Endothelial cell (in vitro differentiated cells): ENCODE measurements at regions not wholly inside any gene's neighbourhood (a gene's known extent, or its start where the extent isn't known, plus 50 kb on each side); places are given as distances from the start of the nearest gene placed in this dataset.

ENCODE experiments used
- DNase-seq: peaks from one replicate; pipeline ENCODE4 v3.0.0; 2021; ENCODE audit warnings: low spot score
- H3K27ac Mint-ChIP-seq: one replicate; pipeline ENCODE4 v1.8.0; 2021; ENCODE audit warnings: mixed read lengths, inconsistent platforms; ENCODE audit not compliant: unreplicated experiment
- H3K27me3 Mint-ChIP-seq: one replicate; pipeline ENCODE4 v1.8.0; 2021; ENCODE audit warnings: mild to moderate bottlenecking, moderate library complexity, mixed read lengths, inconsistent platforms; ENCODE audit not compliant: unreplicated experiment
- H3K36me3 Mint-ChIP-seq: one replicate; pipeline ENCODE4 v1.8.0; 2021; ENCODE audit warnings: mild to moderate bottlenecking, low read depth, mixed read lengths, inconsistent platforms; ENCODE audit not compliant: unreplicated experiment
- H3K4me1 Mint-ChIP-seq: one replicate; pipeline ENCODE4 v1.8.0; 2021; ENCODE audit warnings: mild to moderate bottlenecking, mixed read lengths, inconsistent platforms; ENCODE audit not compliant: unreplicated experiment
- H3K4me3 Mint-ChIP-seq: one replicate; pipeline ENCODE4 v1.8.0; 2021; ENCODE audit warnings: mild to moderate bottlenecking, mixed read lengths, inconsistent platforms; ENCODE audit not compliant: unreplicated experiment
- H3K9me3 Mint-ChIP-seq: one replicate; pipeline ENCODE4 v1.8.0; 2021; ENCODE audit warnings: mixed read lengths, inconsistent platforms; ENCODE audit not compliant: unreplicated experiment
- TF ChIP-seq, protein P1 (sequence below): fragments of 200-600 bp; sonication (generic); IDR thresholded peaks from one replicate; pipeline ENCODE4 v1.5.0; 2021; ENCODE audit warnings: antibody characterized with exemption; ENCODE audit not compliant: unreplicated experiment

DNA sequence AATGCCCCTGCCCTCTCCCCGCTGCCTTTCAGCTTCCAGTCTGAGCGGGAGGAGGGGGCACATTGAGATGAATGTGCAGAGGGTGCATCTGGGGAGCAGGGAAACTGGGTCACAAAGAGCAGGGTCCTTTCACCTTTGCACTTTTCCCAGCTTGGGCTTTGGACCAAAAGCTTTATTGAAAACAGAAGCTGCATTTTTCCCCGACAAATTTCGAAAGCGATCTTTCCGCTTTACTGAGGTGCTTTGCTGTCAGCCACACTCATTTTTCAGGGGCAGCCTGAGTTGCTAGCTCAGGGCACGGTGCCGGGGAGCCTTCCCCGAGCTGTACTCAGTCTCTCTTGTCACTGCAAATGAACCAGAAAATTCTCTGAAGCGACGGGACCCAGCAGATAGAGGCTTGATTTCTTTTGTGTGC lies 283.7 kb upstream of the SOX4 start:
- Mint-ChIP-seq H3K9me3 (no peaks in the 10 kb centered on the region), H3K27ac (no peak overlapping the region)
- no peak for DNase-seq

GRCh38 chr6:21310568-21311140 lies 282.9 kb upstream of the SOX4 start:
- TF ChIP-seq, protein P1, sequence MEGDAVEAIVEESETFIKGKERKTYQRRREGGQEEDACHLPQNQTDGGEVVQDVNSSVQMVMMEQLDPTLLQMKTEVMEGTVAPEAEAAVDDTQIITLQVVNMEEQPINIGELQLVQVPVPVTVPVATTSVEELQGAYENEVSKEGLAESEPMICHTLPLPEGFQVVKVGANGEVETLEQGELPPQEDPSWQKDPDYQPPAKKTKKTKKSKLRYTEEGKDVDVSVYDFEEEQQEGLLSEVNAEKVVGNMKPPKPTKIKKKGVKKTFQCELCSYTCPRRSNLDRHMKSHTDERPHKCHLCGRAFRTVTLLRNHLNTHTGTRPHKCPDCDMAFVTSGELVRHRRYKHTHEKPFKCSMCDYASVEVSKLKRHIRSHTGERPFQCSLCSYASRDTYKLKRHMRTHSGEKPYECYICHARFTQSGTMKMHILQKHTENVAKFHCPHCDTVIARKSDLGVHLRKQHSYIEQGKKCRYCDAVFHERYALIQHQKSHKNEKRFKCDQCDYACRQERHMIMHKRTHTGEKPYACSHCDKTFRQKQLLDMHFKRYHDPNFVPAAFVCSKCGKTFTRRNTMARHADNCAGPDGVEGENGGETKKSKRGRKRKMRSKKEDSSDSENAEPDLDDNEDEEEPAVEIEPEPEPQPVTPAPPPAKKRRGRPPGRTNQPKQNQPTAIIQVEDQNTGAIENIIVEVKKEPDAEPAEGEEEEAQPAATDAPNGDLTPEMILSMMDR = no peak
- DNase-seq = no peak
- no peaks in the 10 kb centered on the region for H3K36me3 Mint-ChIP-seq
- no peaks in the 10 kb centered on the region for H3K4me1 Mint-ChIP-seq
- H3K4me3 Mint-ChIP-seq = no peak overlapping the region
- no peaks in the 10 kb centered on the region for H3K9me3 Mint-ChIP-seq
- no peak overlapping the region for H3K27ac Mint-ChIP-seq
- H3K27me3 Mint-ChIP-seq = peaks cover 2% of the 10 kb centered on the region

More for the DNA sequence above, 283.7 kb upstream of the SOX4 start:
- TF ChIP-seq, protein P1 = no peak
- Mint-ChIP-seq H3K4me3 (no peak overlapping the region), H3K36me3 (no peaks in the 10 kb centered on the region), H3K27me3 (peaks cover 2% of the 10 kb centered on the region), H3K4me1 (no peaks in the 10 kb centered on the region)

DNA sequence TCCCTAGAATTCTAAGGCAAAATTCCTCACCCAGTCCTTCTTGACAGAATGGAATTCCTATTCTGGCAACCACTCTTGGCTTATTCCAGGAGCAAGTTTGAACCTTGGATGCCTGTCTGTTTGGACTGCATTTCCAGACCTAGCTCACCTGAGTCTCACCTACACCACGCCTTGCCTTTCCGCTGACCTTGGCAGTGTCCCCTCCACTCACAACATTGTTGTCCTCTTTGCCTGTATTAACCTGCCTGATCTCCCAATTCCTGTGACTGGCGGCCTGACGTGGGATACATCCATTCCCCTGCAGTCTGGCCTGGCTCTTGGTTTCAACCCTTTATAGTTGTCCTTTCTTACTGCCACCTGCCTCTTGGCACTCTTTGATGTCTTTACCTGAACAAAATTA lies 281.4 kb upstream of the SOX4 start:
- DNase-seq = no peak
- Mint-ChIP-seq H3K4me1 (no peaks in the 10 kb centered on the region), H3K27ac (no peak overlapping the region), H3K36me3 (no peaks in the 10 kb centered on the region), H3K27me3 (peaks cover 2% of the 10 kb centered on the region), H3K9me3 (no peaks in the 10 kb centered on the region), H3K4me3 (no peak overlapping the region)
- TF ChIP-seq, protein P1 = no peak

DNA sequence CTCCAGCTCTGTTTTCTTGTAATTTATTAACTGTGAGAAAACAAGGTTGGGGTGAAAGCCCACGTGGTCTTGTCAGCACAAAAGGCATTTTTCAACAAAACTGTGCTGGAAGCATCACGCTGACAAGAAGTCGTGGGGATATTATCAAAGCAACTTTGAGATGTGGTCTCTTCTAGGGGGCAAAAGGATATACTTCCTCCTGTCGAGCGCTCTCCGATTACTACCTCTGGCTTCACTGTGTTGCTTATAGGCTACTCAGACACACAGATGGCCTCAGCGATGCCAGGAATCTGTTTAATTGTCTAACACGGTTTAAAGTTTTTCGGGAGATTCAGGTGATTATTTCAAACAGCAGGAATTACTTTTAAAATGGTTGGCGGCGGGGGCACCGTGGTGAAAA lies 275.9 kb upstream of the SOX4 start:
- Mint-ChIP-seq H3K27ac (no peak overlapping the region), H3K4me3 (no peak overlapping the region), H3K4me1 (no peaks in the 10 kb centered on the region), H3K36me3 (no peaks in the 10 kb centered on the region), H3K27me3 (peaks cover under 1% of the 10 kb centered on the region), H3K9me3 (no peaks in the 10 kb centered on the region)
- no peak for DNase-seq
- TF ChIP-seq, protein P1 = no peak

GRCh38 chr6:21321076-21321475 lies 272.5 kb upstream of the SOX4 start:
- H3K4me3 Mint-ChIP-seq = no peak overlapping the region
- no peak for DNase-seq
- no peak overlapping the region for H3K27ac Mint-ChIP-seq
- TF ChIP-seq, protein P1 = no peak
- no peaks in the 10 kb centered on the region for H3K27me3 Mint-ChIP-seq
- no peaks in the 10 kb centered on the region for H3K4me1 Mint-ChIP-seq
- no peaks in the 10 kb centered on the region for H3K36me3 Mint-ChIP-seq
- H3K9me3 Mint-ChIP-seq = no peaks in the 10 kb centered on the region
